Activated CD8-positive, alpha-beta T cell treated with anti-CD3 and anti-CD28 coated beads for 36 hours (primary cell): ENCODE measurements at regions not wholly inside any gene's neighbourhood (a gene's known extent, or its start where the extent isn't known, plus 50 kb on each side); places are given as distances from the start of the nearest gene placed in this dataset.

Source experiments
- ATAC-seq: fragments of 200-7000 bp; cut with Tn5 transposase; one replicate; pipeline ENCODE4 v1.10.0; 2021; ENCODE audit warnings: mild to moderate bottlenecking, moderate library complexity
- CTCF ChIA-PET: fragments of 350-600 bp; sonication (Branson Sonifier 250); formaldehyde crosslinking; loops from one replicate; lab custom pipeline; 2021; ENCODE audit warnings: antibody characterized with exemption; lab: Charles Lee
- POLR2A ChIA-PET: fragments of 350-600 bp; sonication (Branson Sonifier 250); formaldehyde crosslinking; loops from one replicate; lab custom pipeline; 2021; ENCODE audit warnings: antibody characterized with exemption; lab: Charles Lee
- DNase-seq: peaks from one replicate; pipeline ENCODE4 v3.0.0-alpha.2; 2020
- H3K27ac Mint-ChIP-seq: one replicate; pipeline ENCODE4 v1.8.0; 2021; ENCODE audit warnings: mild to moderate bottlenecking, mixed read lengths
- H3K27me3 Mint-ChIP-seq: one replicate; pipeline ENCODE4 v1.8.0; 2021; ENCODE audit warnings: mixed read lengths
- H3K36me3 Mint-ChIP-seq: one replicate; pipeline ENCODE4 v1.8.0; 2021; ENCODE audit warnings: low read depth, mixed read lengths
- H3K4me1 Mint-ChIP-seq: one replicate; pipeline ENCODE4 v1.8.0; 2021; ENCODE audit warnings: low read depth, mixed read lengths
- H3K4me3 Mint-ChIP-seq: one replicate; pipeline ENCODE4 v1.8.0; 2021; ENCODE audit warnings: mild to moderate bottlenecking, moderate library complexity, mixed read lengths
- H3K9me3 Mint-ChIP-seq: one replicate; pipeline ENCODE4 v1.8.0; 2021; ENCODE audit warnings: mixed read lengths
- CTCF ChIP-seq: fragments of 200-600 bp; IDR thresholded peaks from one replicate; pipeline ENCODE4 v1.8.0; 2022; ENCODE audit warnings: antibody characterized with exemption, mild to moderate bottlenecking
- intact Hi-C: fragments of 100-400 bp; cut with micrococcal nuclease; formaldehyde crosslinking; loops from one replicate; pipeline ENCODE4 v1.10.0; 2022

GRCh38 chr3:43907508-43907858, 216.7 kb downstream of the ABHD5 start:
- Mint-ChIP-seq H3K27me3 (peaks cover 14% of the 10 kb centered on the region), H3K36me3 (no peaks in the 10 kb centered on the region), H3K4me1 (no peaks in the 10 kb centered on the region), H3K27ac (no peak overlapping the region), H3K4me3 (no peak overlapping the region), H3K9me3 (no peaks in the 10 kb centered on the region)
- ChIA-PET POLR2A (no interaction called here), CTCF (no interaction called here)
- no peak for ATAC-seq
- no peak for TF ChIP-seq CTCF
- DNase-seq: no peak
- intact Hi-C loops: no loop called here

GRCh38 chr3:43908456-43908855, 217.7 kb downstream of the ABHD5 start:
- CTCF ChIA-PET: no interaction called here
- peaks cover 16% of the 10 kb centered on the region for H3K27me3 Mint-ChIP-seq
- ATAC-seq (no peak), DNase-seq (no peak)
- POLR2A ChIA-PET: no interaction called here
- H3K4me3 Mint-ChIP-seq: no peak overlapping the region
- H3K36me3 Mint-ChIP-seq: no peaks in the 10 kb centered on the region
- intact Hi-C loops: no loop called here
- no peaks in the 10 kb centered on the region for H3K9me3 Mint-ChIP-seq
- H3K4me1 Mint-ChIP-seq: no peaks in the 10 kb centered on the region
- H3K27ac Mint-ChIP-seq: no peak overlapping the region
- TF ChIP-seq CTCF: no peak

GRCh38 chr3:43909149-43909548, 218.4 kb downstream of the ABHD5 start:
- ChIA-PET CTCF (no interaction called here), POLR2A (no interaction called here)
- no peak overlapping the region for H3K27ac Mint-ChIP-seq
- intact Hi-C loops: no loop called here
- H3K36me3 Mint-ChIP-seq: no peaks in the 10 kb centered on the region
- DNase-seq (no peak), ATAC-seq (no peak)
- no peak for TF ChIP-seq CTCF
- no peak overlapping the region for H3K4me3 Mint-ChIP-seq
- H3K27me3 Mint-ChIP-seq: peaks cover 12% of the 10 kb centered on the region
- no peaks in the 10 kb centered on the region for H3K9me3 Mint-ChIP-seq
- H3K4me1 Mint-ChIP-seq: no peaks in the 10 kb centered on the region

GRCh38 chr3:43910750-43911149, 220.0 kb downstream of the ABHD5 start:
- Mint-ChIP-seq H3K27ac (no peak overlapping the region), H3K9me3 (no peaks in the 10 kb centered on the region)
- ATAC-seq: no peak

More at GRCh38 chr3:43910750-43911149, 220.0 kb downstream of the ABHD5 start:
- H3K4me1 Mint-ChIP-seq: no peaks in the 10 kb centered on the region
- H3K4me3 Mint-ChIP-seq: no peak overlapping the region
- H3K27me3 Mint-ChIP-seq: peaks cover 7% of the 10 kb centered on the region
- H3K36me3 Mint-ChIP-seq: no peaks in the 10 kb centered on the region
- TF ChIP-seq CTCF: no peak
- no peak for DNase-seq
- ChIA-PET POLR2A (interaction anchor here (0.6 kb wide), 1 partner anchor 164 kb away, joined by 3 read pairs; no protein-coding TSS in a partner anchor), CTCF (no interaction called here)
- intact Hi-C loops: no loop called here
